IMR-90 (cell line): ENCODE measurements at regions not wholly inside any gene's neighbourhood (a gene's known extent, or its start where the extent isn't known, plus 50 kb on each side); places are given as distances from the start of the nearest gene placed in this dataset.

Experiments used
- ATAC-seq: fragments of 200-7000 bp; cut with Tn5 transposase; 2 replicates; pipeline ENCODE4 v1.9.1; 2020; ENCODE audit warnings: low read depth, mild to moderate bottlenecking, moderate library complexity
- BruUV-seq: library from RNA; stranded (reverse); fragments of 400-500 nt; replicated peaks from 2 replicates; lab custom pipeline; 2021; lab: Mats Ljungman, UMichigan
- CTCF ChIA-PET: fragments of 300-600 bp; formaldehyde crosslinking; extraction: SDS; loops from one replicate; lab custom pipeline; 2021; ENCODE audit warnings: antibody characterized with exemption; lab: Yijun Ruan, JAX
- POLR2A ChIA-PET: fragments of 300-600 bp; sonication (Branson Sonifier 250); formaldehyde crosslinking; loops from one replicate; lab custom pipeline; 2022; ENCODE audit warnings: antibody characterized with exemption; ENCODE audit not compliant: unreplicated experiment; lab: Charles Lee
- DNase-seq: peaks from one replicate; pipeline ENCODE4 v3.0.0; 2013
- H2AFZ ChIP-seq: replicated peaks from 2 replicates; pipeline ENCODE3; 2013; ENCODE audit warnings: low read length, mild to moderate bottlenecking; ENCODE audit not compliant: poor library complexity
- H2AK5ac ChIP-seq: 2 replicates; pipeline ENCODE4 v1.6.1; 2013; ENCODE audit warnings: low read depth, low read length, inconsistent platforms
- H2AK9ac ChIP-seq: replicated peaks from 2 replicates; pipeline ENCODE3; 2013; ENCODE audit warnings: mild to moderate bottlenecking, low read depth, low read length, moderate library complexity; ENCODE audit not compliant: poor library complexity
- H2BK120ac ChIP-seq: 2 replicates; pipeline ENCODE4 v1.6.1; 2013; ENCODE audit warnings: low read depth, low read length, inconsistent platforms
- H2BK15ac ChIP-seq: 3 replicates; pipeline ENCODE4 v1.6.1; 2013; ENCODE audit warnings: low read depth, low read length, inconsistent platforms
- H2BK20ac ChIP-seq: 2 replicates; pipeline ENCODE4 v1.6.1; 2013; ENCODE audit warnings: low read depth, mild to moderate bottlenecking, inconsistent platforms, low read length, moderate library complexity
- H2BK5ac ChIP-seq: 2 replicates; pipeline ENCODE4 v1.6.1; 2013; ENCODE audit warnings: mild to moderate bottlenecking, low read depth, low read length, inconsistent platforms; ENCODE audit not compliant: poor library complexity, severe bottlenecking
- H3K14ac ChIP-seq: replicated peaks from 2 replicates; pipeline ENCODE4 v1.6.1; 2013; ENCODE audit warnings: low read depth, low read length, inconsistent platforms
- H3K18ac ChIP-seq: 2 replicates; pipeline ENCODE4 v1.6.1; 2013; ENCODE audit warnings: low read depth, low read length, control low read depth
- H3K23ac ChIP-seq: 2 replicates; pipeline ENCODE4 v1.6.1; 2013; ENCODE audit warnings: low read depth, low read length, inconsistent platforms
- H3K27ac ChIP-seq: 2 replicates; pipeline ENCODE4 v1.5.1; 2013; ENCODE audit warnings: mild to moderate bottlenecking, control low read depth, low read length; ENCODE audit not compliant: insufficient read depth
- H3K27me3 ChIP-seq: 2 replicates; pipeline ENCODE4 v1.6.1; 2013; ENCODE audit warnings: low read length; ENCODE audit not compliant: control insufficient read depth, insufficient read depth
- H3K36me3 ChIP-seq: 2 replicates; pipeline ENCODE4 v1.6.1; 2013; ENCODE audit warnings: low read length, mixed read lengths; ENCODE audit not compliant: control insufficient read depth, insufficient read depth
- H3K4ac ChIP-seq: 2 replicates; pipeline ENCODE4 v1.6.1; 2013; ENCODE audit warnings: low read depth, low read length, inconsistent platforms
- H3K4me1 ChIP-seq: 2 replicates; pipeline ENCODE4 v1.6.1; 2013; ENCODE audit warnings: low read length, mixed read lengths; ENCODE audit not compliant: control insufficient read depth, insufficient read depth
- H3K4me2 ChIP-seq: 2 replicates; pipeline ENCODE4 v1.6.1; 2013; ENCODE audit warnings: low read depth, mild to moderate bottlenecking, control low read depth, low read length, moderate library complexity
- H3K4me3 ChIP-seq: 2 replicates; pipeline ENCODE4 v1.5.1; 2013; ENCODE audit warnings: low read depth, mild to moderate bottlenecking, control low read depth, low read length, moderate library complexity; ENCODE audit not compliant: insufficient read depth
- H3K56ac ChIP-seq: 2 replicates; pipeline ENCODE4 v1.6.1; 2013; ENCODE audit warnings: low read length, inconsistent platforms; ENCODE audit not compliant: insufficient read depth; ENCODE audit errors: extremely low read depth
- H3K79me1 ChIP-seq, 2 experiments: 2 replicates each; pipeline ENCODE4 v1.6.1; 2013; ENCODE audit warnings: low read length in 2 of 2, inconsistent platforms in 1 of 2, low read depth in 1 of 2
- H3K9ac ChIP-seq: 2 replicates; pipeline ENCODE4 v1.6.1; 2013; ENCODE audit warnings: low read depth, low read length, control low read depth
- H3K9me1 ChIP-seq: 2 replicates; pipeline ENCODE4 v1.6.1; 2013; ENCODE audit warnings: low read length, inconsistent platforms; ENCODE audit not compliant: insufficient read depth
- H3K9me3 ChIP-seq: 2 replicates; pipeline ENCODE4 v1.6.1; 2013; ENCODE audit warnings: low read length; ENCODE audit not compliant: control insufficient read depth, insufficient read depth
- H4K20me1 ChIP-seq: 2 replicates; pipeline ENCODE4 v1.6.1; 2013; ENCODE audit warnings: low read length, inconsistent platforms; ENCODE audit not compliant: insufficient read depth
- H4K5ac ChIP-seq: 2 replicates; pipeline ENCODE4 v1.6.1; 2013; ENCODE audit warnings: mild to moderate bottlenecking, low read depth, low read length, control low read depth
- H4K8ac ChIP-seq, 2 experiments: 2 replicates each; pipeline ENCODE4 v1.6.1; 2013; ENCODE audit warnings: low read depth in 2 of 2, low read length in 2 of 2, control low read depth in 1 of 2, inconsistent platforms in 1 of 2
- H4K91ac ChIP-seq: 2 replicates; pipeline ENCODE4 v1.6.1; 2013; ENCODE audit warnings: low read depth, low read length, inconsistent platforms; ENCODE audit not compliant: insufficient read depth
- CEBPB ChIP-seq: IDR thresholded peaks from 2 replicates; pipeline ENCODE4 v1.6.1; 2012; ENCODE audit warnings: low read depth, low read length, improper control_type of control experiment
- NFE2L2 ChIP-seq: fragments of 150-350 bp; IDR thresholded peaks from 2 replicates; pipeline ENCODE4 v1.6.1; 2016; ENCODE audit warnings: low read depth, mild to moderate bottlenecking, low read length
- dilution Hi-C: fragments of 300-500 bp; cut with HindIII; formaldehyde crosslinking; loops from one replicate; pipeline ENCODE4 v1.14.3; 2018; ENCODE audit warnings: low sequenced_read_pairs; ENCODE audit not compliant: unreplicated experiment
- in situ Hi-C: fragments of 300-500 bp; cut with MboI; formaldehyde crosslinking; loops from 3 replicates; pipeline ENCODE4 v1.14.3; 2019; ENCODE audit warnings: low sequenced_read_pairs, inconsistent platforms, mixed read lengths
- intact Hi-C: fragments of 100-400 bp; cut with micrococcal nuclease; formaldehyde crosslinking; loops from 2 replicates; pipeline ENCODE4 v1.10.0; 2022

GRCh38 chr4:35608205-35608604 lies 636.1 kb downstream of the ARAP2 start:
- Histone ChIP-seq H3K9ac (no peak overlapping the region), H2BK5ac (no peak overlapping the region), H3K56ac (no peak overlapping the region), H3K4ac (no peak overlapping the region), H3K18ac (no peak overlapping the region), H3K23ac (no peak overlapping the region), H3K14ac (no peak overlapping the region), H4K5ac (no peak overlapping the region), H3K4me1 (no peaks in the 10 kb centered on the region), H2AK5ac (no peak overlapping the region), H3K79me1 (no peaks in the 10 kb centered on the region), H2BK120ac (no peak overlapping the region), H4K8ac (no peak overlapping the region), H2BK20ac (no peak overlapping the region), H2AFZ (no peak overlapping the region), H2BK15ac (no peak overlapping the region), H3K9me3 (no peaks in the 10 kb centered on the region), H3K4me3 (no peak overlapping the region), H3K4me2 (no peak overlapping the region), H4K91ac (no peak overlapping the region), H3K27ac (no peak overlapping the region), H4K20me1 (no peaks in the 10 kb centered on the region), H3K27me3 (no peaks in the 10 kb centered on the region), H2AK9ac (no peak overlapping the region), H3K36me3 (no peaks in the 10 kb centered on the region), H3K9me1 (no peaks in the 10 kb centered on the region)
- in situ Hi-C loops (no loop called here), intact Hi-C loops (no loop called here), dilution Hi-C loops (no loop called here)
- ChIA-PET POLR2A (no interaction called here), CTCF (no interaction called here)
- DNase-seq (no peak), ATAC-seq (no peak)
- no TSS peak for BruUV-seq
- no peak for TF ChIP-seq CEBPB
- no peak for TF ChIP-seq NFE2L2
